ENCODE measurements at regions not wholly inside any gene's neighbourhood (a gene's known extent, or its start where the extent isn't known, plus 50 kb on each side); places are given as distances from the start of the nearest gene placed in this dataset.

- TF ChIP-seq CTCF (IDR thresholded peaks at IDR 0.05), result no peak
- peaks cover 0 to 5% of the 10 kb centered on the region in 2 donors for H3K4me1 ChIP-seq
- intact Hi-C loops (cut with DNase I), result no loop called here
- no peak for ATAC-seq
- no peak overlapping the region for H3K4me3 ChIP-seq
- peaks cover 0 to 6% of the 10 kb centered on the region in 2 donors for H3K27me3 ChIP-seq
- H3K27ac ChIP-seq, result no peak overlapping the region
- H3K9me3 ChIP-seq, result no peaks in the 10 kb centered on the region
- no peaks in the 10 kb centered on the region for H3K36me3 ChIP-seq
- DNase-seq, result no peak
These were observed 52.1 kb upstream of the PDZD8 start for GRCh38 chr10:117427356-117427755.

DNA sequence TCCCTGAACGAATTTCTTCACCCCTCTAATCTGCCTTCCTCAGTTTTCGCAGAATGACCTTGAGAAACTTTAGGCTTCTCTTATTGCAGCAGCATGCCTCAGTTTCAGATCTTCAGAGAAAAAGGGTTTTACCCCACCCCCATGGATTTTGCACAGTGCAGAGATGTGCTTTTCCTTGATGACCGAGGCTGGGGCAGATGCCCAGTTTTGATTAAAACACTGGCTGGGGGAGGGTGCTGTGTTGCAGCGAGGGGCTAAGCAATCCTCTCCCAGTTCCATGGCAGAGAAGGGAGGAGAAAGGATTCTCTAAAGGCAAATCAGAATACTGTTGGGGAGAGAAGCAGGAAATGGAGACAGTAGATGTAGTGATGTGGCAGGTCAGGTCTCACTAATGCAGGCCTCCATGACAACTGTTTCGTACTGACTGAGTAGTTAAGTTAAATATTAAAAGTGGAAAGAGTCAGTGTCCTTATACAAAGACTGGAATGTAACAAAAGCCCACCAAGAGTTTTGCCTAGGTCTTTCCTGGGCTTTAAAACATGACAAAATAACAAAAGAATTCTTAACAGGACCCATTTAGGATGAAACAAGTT is 50.8 kb upstream of the PDZD8 start:
- DNase-seq, result no peak
- Histone ChIP-seq H3K4me3 (no peak overlapping the region), H3K4me1 (no peaks in the 10 kb centered on the region), H3K36me3 (no peaks in the 10 kb centered on the region), H3K27ac (no peak overlapping the region), H3K27me3 (no peaks in the 10 kb centered on the region), H3K9me3 (no peaks in the 10 kb centered on the region)
- no peak for ATAC-seq
- no peak for TF ChIP-seq CTCF (IDR thresholded peaks at IDR 0.05)
- intact Hi-C loops (cut with DNase I), result no loop called here

GRCh38 chr10:117424883-117425649 is 49.8 kb upstream of the PDZD8 start:
- no peak for TF ChIP-seq CTCF (IDR thresholded peaks at IDR 0.05)
- Histone ChIP-seq H3K9me3 (no peaks in the 10 kb centered on the region), H3K4me3 (no peak overlapping the region), H3K36me3 (no peaks in the 10 kb centered on the region), H3K27me3 (no peaks in the 10 kb centered on the region), H3K27ac (no peak overlapping the region), H3K4me1 (no peaks in the 10 kb centered on the region)
- DNase-seq, result no peak
- intact Hi-C loops (cut with DNase I), result no loop called here
- ATAC-seq, result no peak
